Epithelial cell of esophagus (primary cell): ENCODE measurements at regions not wholly inside any gene's neighbourhood (a gene's known extent, or its start where the extent isn't known, plus 50 kb on each side); places are given as distances from the start of the nearest gene placed in this dataset.
"Not testable (repeated sequence)": the region's sequence is repeated elsewhere in the genome, so short reads cannot be mapped to it uniquely, and the experiment has no call there.

Source experiments
- DNase-seq: peaks from one replicate; pipeline ENCODE4 v3.0.0; 2010; ENCODE audit warnings: low read depth
- H3K4me3 ChIP-seq: 2 replicates; pipeline ENCODE4 v1.5.1; 2011; ENCODE audit warnings: mild to moderate bottlenecking, low read length, control low read depth
- CTCF ChIP-seq: IDR thresholded peaks from 2 replicates; pipeline ENCODE4 v1.5.1; 2011; ENCODE audit warnings: low read depth, mild to moderate bottlenecking, low read length, control low read depth, inconsistent platforms; ENCODE audit not compliant: insufficient read depth; ENCODE audit errors: missing control alignments

- no peak for DNase-seq
- no peak overlapping the region for H3K4me3 ChIP-seq
- no peak for TF ChIP-seq CTCF
These were observed 232.1 kb downstream of the FZD1 start for GRCh38 chr7:91496251-91496820.

GRCh38 chr7:91497277-91497676, 233.0 kb downstream of the FZD1 start:
- H3K4me3 ChIP-seq, DNase-seq: not testable (repeated sequence)

GRCh38 chr7:91503934-91504555, 239.8 kb downstream of the FZD1 start:
- no peak for TF ChIP-seq CTCF
- DNase-seq = no peak

GRCh38 chr7:91504919-91505318, 240.7 kb downstream of the FZD1 start:
- H3K4me3 ChIP-seq = no peak overlapping the region
- no peak for DNase-seq
- no peak for TF ChIP-seq CTCF

More at GRCh38 chr7:91503934-91504555, 239.8 kb downstream of the FZD1 start:
- H3K4me3 ChIP-seq = no peak overlapping the region

- H3K4me3 ChIP-seq, DNase-seq: not testable (repeated sequence)
These were observed 242.7 kb downstream of the FZD1 start for GRCh38 chr7:91506966-91507365.

- not testable (repeated sequence) for DNase-seq, H3K4me3 ChIP-seq
These were observed 247.6 kb downstream of the FZD1 start for GRCh38 chr7:91511861-91512260.

GRCh38 chr7:91512958-91513357, 248.7 kb downstream of the FZD1 start:
- no peak overlapping the region for H3K4me3 ChIP-seq
- TF ChIP-seq CTCF = no peak
- peak; percentile 26 for DNase-seq

- H3K4me3 ChIP-seq = no peak overlapping the region
- DNase-seq = no peak
- no peak for TF ChIP-seq CTCF
These were observed 250.4 kb downstream of the FZD1 start for GRCh38 chr7:91514591-91514990.

GRCh38 chr7:91515961-91516360, 251.7 kb downstream of the FZD1 start:
- TF ChIP-seq CTCF = no peak
- no peak overlapping the region for H3K4me3 ChIP-seq
- DNase-seq = no peak
